K562 (cell line): ENCODE measurements at regions not wholly inside any gene's neighbourhood (a gene's known extent, or its start where the extent isn't known, plus 50 kb on each side); places are given as distances from the start of the nearest gene placed in this dataset.

Experiments
- ATAC-seq: fragments of 200-7000 bp; cut with Tn5 transposase; 3 replicates; pipeline ENCODE4 v1.9.1; 2020; ENCODE audit warnings: moderate library complexity
- BruUV-seq: library from RNA; stranded (reverse); fragments of 400-500 nt; replicated peaks from 2 replicates; lab custom pipeline; 2021; lab: Mats Ljungman, UMichigan
- CTCF ChIA-PET: fragments of 300-600 bp; formaldehyde crosslinking; extraction: SDS; loops from one replicate; lab custom pipeline; 2021; ENCODE audit warnings: low intra/inter-chr PET ratio; lab: Yijun Ruan, JAX
- POLR2A ChIA-PET: fragments of 300-600, 350-650 bp; sonication (Branson Sonifier 250); formaldehyde crosslinking; extraction: SDS; loops from one replicate; lab custom pipeline; 2021; ENCODE audit warnings: antibody characterized with exemption, inconsistent platforms; lab: Yijun Ruan, JAX
- DNase-seq, 4 experiments: peaks; one replicate each; pipeline versions ENCODE4 v3.0.0 to v3.0.0-alpha.2; 2011 to 2018; ENCODE audit warnings: low spot score in 3 of 4, mixed read lengths in 3 of 4; ENCODE audit errors: extremely low read depth in 1 of 4
- FAIRE-seq: peaks from 2 replicates; lab custom pipeline; 2011; peaks lifted over from hg19 to GRCh38; lab: Jason Lieb, UNC
- H2AFZ ChIP-seq: 2 replicates; pipeline ENCODE4 v1.6.0; 2011; ENCODE audit warnings: low read depth, low read length, control low read depth, inconsistent platforms
- H3K27ac ChIP-seq: fragments of 200-600 bp; 3 replicates; pipeline ENCODE4 v1.8.0; 2011; ENCODE audit warnings: low read depth, mild to moderate bottlenecking, control low read depth, inconsistent platforms, low read length, moderate library complexity, mixed read lengths; ENCODE audit errors: extremely low read depth
- H3K27me3 ChIP-seq, 2 experiments: fragments of 300-600 bp in 1 of 2; 2 replicates in 1 of 2; 3 replicates in 1 of 2; pipeline versions ENCODE4 v1.6.0 to v1.8.0; 2011; ENCODE audit warnings: inconsistent platforms in 2 of 2, low read length in 2 of 2, mild to moderate bottlenecking in 1 of 2, mixed read lengths in 1 of 2, moderate library complexity in 1 of 2; ENCODE audit not compliant: control insufficient read depth in 2 of 2, insufficient read depth in 2 of 2
- H3K36me3 ChIP-seq: fragments of 300-600 bp; 3 replicates; pipeline ENCODE4 v1.8.0; 2011; ENCODE audit warnings: mild to moderate bottlenecking, low read length, inconsistent platforms; ENCODE audit not compliant: control insufficient read depth, insufficient read depth
- H3K4me1 ChIP-seq, 2 experiments: fragments of 200-600 bp in 1 of 2; replicated peaks in 1 of 2; 2 replicates in 1 of 2; 3 replicates in 1 of 2; pipeline versions ENCODE4 v1.5.1 to v1.8.0; 2011; ENCODE audit warnings: inconsistent platforms in 2 of 2, low read length in 2 of 2, mild to moderate bottlenecking in 1 of 2, mixed read lengths in 1 of 2, moderate library complexity in 1 of 2; ENCODE audit not compliant: control insufficient read depth in 2 of 2, insufficient read depth in 2 of 2
- H3K4me2 ChIP-seq: 2 replicates; pipeline ENCODE4 v1.6.1; 2011; ENCODE audit warnings: low read length, control low read depth, inconsistent platforms, mixed read lengths; ENCODE audit not compliant: insufficient read depth
- H3K4me3 ChIP-seq: fragments of 200-600 bp; sonication (generic), shearing (Covaris generic); 2 replicates; pipeline ENCODE4 v1.5.1; 2016; ENCODE audit warnings: control low read depth, inconsistent platforms
- H3K79me2 ChIP-seq: fragments of 200-600 bp; 3 replicates; pipeline ENCODE4 v1.8.0; 2011; ENCODE audit warnings: low read length, inconsistent platforms; ENCODE audit not compliant: control insufficient read depth, insufficient read depth
- H3K9ac ChIP-seq, 2 experiments: 2 replicates each; pipeline versions ENCODE4 v1.6.0 to v1.6.1; 2011; ENCODE audit warnings: low read depth in 2 of 2, low read length in 2 of 2, control low read depth in 1 of 2, inconsistent platforms in 1 of 2, mild to moderate bottlenecking in 1 of 2, mixed read lengths in 1 of 2; ENCODE audit not compliant: insufficient read depth in 1 of 2
- H3K9me1 ChIP-seq: one replicate; pipeline ENCODE4 v1.6.0; 2011; ENCODE audit warnings: inconsistent platforms, mild to moderate bottlenecking, low read length, moderate library complexity; ENCODE audit not compliant: control insufficient read depth, insufficient read depth
- H3K9me3 ChIP-seq: replicated peaks from 2 replicates; pipeline ENCODE4 v1.5.1; 2011; ENCODE audit warnings: low read depth, low read length, inconsistent platforms; ENCODE audit not compliant: control insufficient read depth, insufficient read depth
- H4K20me1 ChIP-seq: replicated peaks from 2 replicates; pipeline ENCODE4 v1.6.1; 2011; ENCODE audit warnings: low read length, inconsistent platforms, mixed read lengths; ENCODE audit not compliant: control insufficient read depth, insufficient read depth
- ARID1B ChIP-seq: fragments of 450-650 bp; IDR thresholded peaks from 2 replicates; pipeline ENCODE4 v1.6.1; 2016; ENCODE audit warnings: antibody characterized with exemption, mild to moderate bottlenecking, inconsistent platforms
- C11orf30 ChIP-seq: fragments of 450-650 bp; IDR thresholded peaks from 2 replicates; pipeline ENCODE4 v1.6.1; 2016; ENCODE audit warnings: low read depth, mild to moderate bottlenecking
- FOXK1 ChIP-seq: sonication (generic); formaldehyde crosslinking; IDR thresholded peaks from 2 replicates; pipeline ENCODE4 v1.8.0; 2022; ENCODE audit warnings: missing genetic modification reagents, mild to moderate bottlenecking, borderline replicate concordance
- MAFF ChIP-seq: IDR thresholded peaks from 2 replicates; pipeline ENCODE4 v1.6.1; 2012; ENCODE audit warnings: low read length, improper control_type of control experiment
- MAFG ChIP-seq: fragments of 450-650 bp; conservative IDR thresholded peaks from 2 replicates; pipeline ENCODE4 v1.6.1; 2016; ENCODE audit warnings: missing genetic modification characterization, missing compliant biosample characterization
- MAFK ChIP-seq: IDR thresholded peaks from 2 replicates; pipeline ENCODE4 v1.6.1; 2011; ENCODE audit warnings: low read length, improper control_type of control experiment
- MAZ ChIP-seq, 2 experiments: fragments of 450-650 bp in 1 of 2; sonication (generic) in 1 of 2; formaldehyde crosslinking; IDR thresholded peaks in 1 of 2; conservative IDR thresholded peaks in 1 of 2; 2 replicates each; pipeline versions ENCODE4 v1.4.0 to v1.5.0; 2020; ENCODE audit warnings: mild to moderate bottlenecking in 1 of 2, missing genetic modification reagents in 1 of 2
- MEIS2 ChIP-seq: fragments of 450-650 bp; IDR thresholded peaks from 2 replicates; pipeline ENCODE4 v1.6.1; 2014; ENCODE audit warnings: mild to moderate bottlenecking; ENCODE audit not compliant: partially characterized antibody
- NFE2 ChIP-seq: IDR thresholded peaks from 2 replicates; pipeline ENCODE4 v1.6.1; 2014; ENCODE audit warnings: antibody characterized with exemption, low read depth
- POLR3A ChIP-seq: IDR thresholded peaks from 2 replicates; pipeline ENCODE4 v1.6.1; 2011; ENCODE audit warnings: borderline replicate concordance, mild to moderate bottlenecking, moderate library complexity; ENCODE audit not compliant: insufficient read length, insufficient read depth; ENCODE audit errors: extremely low read depth
- TEAD2 ChIP-seq: fragments of 450-650 bp; IDR thresholded peaks from 2 replicates; pipeline ENCODE4 v1.6.1; 2016; ENCODE audit warnings: missing genetic modification characterization, control low read depth, missing compliant biosample characterization
- ZNF316 ChIP-seq: fragments of 450-650 bp; IDR thresholded peaks from 2 replicates; pipeline ENCODE4 v1.6.1; 2016
- ZNF561 ChIP-seq: fragments of 450-650 bp; formaldehyde crosslinking; conservative IDR thresholded peaks from 2 replicates; pipeline ENCODE4 v1.4.0; 2020; ENCODE audit warnings: mild to moderate bottlenecking, moderate library complexity
- ZNF699 ChIP-seq: fragments of 250-450 bp; sonication (Bioruptor Pico); IDR thresholded peaks from 2 replicates; pipeline ENCODE4 v1.8.0; 2021; ENCODE audit warnings: mild to moderate bottlenecking, moderate library complexity; ENCODE audit not compliant: insufficient replicate concordance
- ZNF766 ChIP-seq: fragments of 200-800 bp; sonication (Bioruptor generic); conservative IDR thresholded peaks from 2 replicates; pipeline ENCODE4 v1.6.1; 2016; ENCODE audit warnings: missing genetic modification characterization, missing compliant biosample characterization
- WGBS: fragments of 100-300 bp; shearing (Covaris generic); methylation state at CpG from one replicate; pipeline ENCODE4 v1.1.6; 2016; ENCODE audit warnings: low coverage, mixed read lengths; ENCODE audit not compliant: insufficient coverage; ENCODE audit errors: missing lambda C conversion rate; 5-methylcytosine and 5-hydroxymethylcytosine counted together
- in situ Hi-C: fragments of 300-500 bp; cut with MboI; formaldehyde crosslinking; loops from 4 replicates; pipeline ENCODE4 v1.15.0; 2018; ENCODE audit warnings: inconsistent platforms, mixed read lengths
- intact Hi-C: fragments of 100-400 bp; cut with micrococcal nuclease; formaldehyde crosslinking; loops from 2 replicates; pipeline ENCODE4 v1.14.2; 2022
- TF ChIP-seq, protein P1 (sequence below): fragments of 200-800 bp; sonication (Bioruptor generic); IDR thresholded peaks from 2 replicates; pipeline ENCODE4 v1.6.1; 2017; ENCODE audit warnings: missing genetic modification characterization, missing compliant biosample characterization
- TF ChIP-seq, protein P2 (sequence below), 2 experiments: IDR thresholded peaks in 1 of 2; conservative IDR thresholded peaks in 1 of 2; 2 replicates each; pipeline ENCODE4 v1.6.1; 2016; ENCODE audit warnings: low read depth in 2 of 2, mild to moderate bottlenecking in 1 of 2, missing compliant biosample characterization in 1 of 2, missing genetic modification characterization in 1 of 2, moderate library complexity in 1 of 2
- TF ChIP-seq, protein P3 (sequence below): IDR thresholded peaks from 2 replicates; pipeline ENCODE4 v1.6.1; 2012; ENCODE audit warnings: low read depth, low read length, improper control_type of control experiment, borderline replicate concordance

DNA sequence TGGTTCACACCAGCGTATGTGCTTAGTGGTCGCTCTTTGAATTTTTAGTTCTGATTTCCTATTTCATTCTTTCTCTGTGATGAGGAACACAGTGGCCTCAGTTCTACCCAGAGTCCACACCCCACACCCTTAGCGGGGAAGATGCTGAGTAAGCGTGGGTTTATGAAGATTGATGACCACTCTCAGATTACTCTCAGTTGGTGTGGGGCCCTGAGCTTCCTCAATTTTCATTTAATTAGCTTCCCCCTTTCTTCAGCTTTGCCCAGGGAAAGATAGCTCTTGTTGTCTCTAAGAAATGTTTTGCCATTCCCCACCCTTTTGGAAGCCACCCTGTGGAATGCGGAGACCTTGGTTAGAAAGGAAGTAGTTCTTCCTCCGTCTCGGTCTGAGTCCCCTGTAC, 299.9 kb upstream of the PROX1 start:
- H3K36me3 ChIP-seq: no peaks in the 10 kb centered on the region
- no peaks in the 10 kb centered on the region for H3K79me2 ChIP-seq
- 7% methylated on average over 7 of the region's 7 CpGs for WGBS
- no peak overlapping the region for H3K27ac ChIP-seq
- no peak overlapping the region for H3K4me3 ChIP-seq
- BruUV-seq: no TSS peak
- no peaks in the 10 kb centered on the region for H3K9me3 ChIP-seq
- H3K27me3 ChIP-seq: no peaks in the 10 kb centered on the region
- peak; percentile 45; the same call in 2 of the 3 replicates for ATAC-seq
- POLR2A ChIA-PET: interaction anchor here (0.6 kb wide), 1 partner anchor 516 kb away, joined by 3 read pairs; no protein-coding TSS in a partner anchor
- in situ Hi-C loops: no loop called here
- H3K9ac ChIP-seq: no peak overlapping the region
- H2AFZ ChIP-seq: no peak overlapping the region
- no peak for DNase-seq
- intact Hi-C loops: no loop called here
- no peaks in the 10 kb centered on the region; a peak in 1 of 5 replicates for H3K4me1 ChIP-seq
- no peak overlapping the region for H3K4me2 ChIP-seq
- H3K9me1 ChIP-seq: no peaks in the 10 kb centered on the region
- CTCF ChIA-PET: no interaction called here
- FAIRE-seq: no peak
- H4K20me1 ChIP-seq: no peaks in the 10 kb centered on the region
- peak; percentile 78 for TF ChIP-seq ZNF316
- no peak for TF ChIP-seq FOXK1 (CRISPR knock-in tag)
- peak; percentile 73 for TF ChIP-seq NFE2
- TF ChIP-seq, protein P1, sequence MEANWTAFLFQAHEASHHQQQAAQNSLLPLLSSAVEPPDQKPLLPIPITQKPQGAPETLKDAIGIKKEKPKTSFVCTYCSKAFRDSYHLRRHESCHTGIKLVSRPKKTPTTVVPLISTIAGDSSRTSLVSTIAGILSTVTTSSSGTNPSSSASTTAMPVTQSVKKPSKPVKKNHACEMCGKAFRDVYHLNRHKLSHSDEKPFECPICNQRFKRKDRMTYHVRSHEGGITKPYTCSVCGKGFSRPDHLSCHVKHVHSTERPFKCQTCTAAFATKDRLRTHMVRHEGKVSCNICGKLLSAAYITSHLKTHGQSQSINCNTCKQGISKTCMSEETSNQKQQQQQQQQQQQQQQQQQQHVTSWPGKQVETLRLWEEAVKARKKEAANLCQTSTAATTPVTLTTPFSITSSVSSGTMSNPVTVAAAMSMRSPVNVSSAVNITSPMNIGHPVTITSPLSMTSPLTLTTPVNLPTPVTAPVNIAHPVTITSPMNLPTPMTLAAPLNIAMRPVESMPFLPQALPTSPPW (CRISPR knock-in tag): peak; percentile 37; the same call in 1 of the 2 replicates
- TF ChIP-seq TEAD2: no peak
- TF ChIP-seq, protein P2, sequence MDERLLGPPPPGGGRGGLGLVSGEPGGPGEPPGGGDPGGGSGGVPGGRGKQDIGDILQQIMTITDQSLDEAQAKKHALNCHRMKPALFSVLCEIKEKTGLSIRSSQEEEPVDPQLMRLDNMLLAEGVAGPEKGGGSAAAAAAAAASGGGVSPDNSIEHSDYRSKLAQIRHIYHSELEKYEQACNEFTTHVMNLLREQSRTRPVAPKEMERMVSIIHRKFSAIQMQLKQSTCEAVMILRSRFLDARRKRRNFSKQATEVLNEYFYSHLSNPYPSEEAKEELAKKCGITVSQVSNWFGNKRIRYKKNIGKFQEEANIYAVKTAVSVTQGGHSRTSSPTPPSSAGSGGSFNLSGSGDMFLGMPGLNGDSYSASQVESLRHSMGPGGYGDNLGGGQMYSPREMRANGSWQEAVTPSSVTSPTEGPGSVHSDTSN (CRISPR knock-in tag; IDR thresholded peaks at IDR 0.05; ENCODE audit: low read depth): peak; percentile 6; the same call in 1 of the 2 replicates
- TF ChIP-seq, protein P2 (tag; conservative IDR thresholded peaks at IDR 0.05; ENCODE audit: low read depth): peak; percentile 92
- no peak for TF ChIP-seq ZNF699 (CRISPR knock-in tag)
- TF ChIP-seq POLR3A: no peak
- no peak for TF ChIP-seq MAZ (CRISPR knock-in tag; conservative IDR thresholded peaks at IDR 0.05 in 1 of 2, IDR thresholded peaks at IDR 0.05 in 1 of 2)
- TF ChIP-seq C11orf30: peak; percentile 75; the same call in 1 of the 2 replicates
- peak; percentile 66; the same call in 1 of the 2 replicates for TF ChIP-seq MAFF
- TF ChIP-seq MEIS2: peak; percentile 85
- TF ChIP-seq MAFG (tag): peak; percentile 59
- TF ChIP-seq MAFK: peak; percentile 64
- peak; percentile 48; the same call in 1 of the 2 replicates for TF ChIP-seq ZNF766 (CRISPR knock-in tag)
- TF ChIP-seq, protein P3, sequence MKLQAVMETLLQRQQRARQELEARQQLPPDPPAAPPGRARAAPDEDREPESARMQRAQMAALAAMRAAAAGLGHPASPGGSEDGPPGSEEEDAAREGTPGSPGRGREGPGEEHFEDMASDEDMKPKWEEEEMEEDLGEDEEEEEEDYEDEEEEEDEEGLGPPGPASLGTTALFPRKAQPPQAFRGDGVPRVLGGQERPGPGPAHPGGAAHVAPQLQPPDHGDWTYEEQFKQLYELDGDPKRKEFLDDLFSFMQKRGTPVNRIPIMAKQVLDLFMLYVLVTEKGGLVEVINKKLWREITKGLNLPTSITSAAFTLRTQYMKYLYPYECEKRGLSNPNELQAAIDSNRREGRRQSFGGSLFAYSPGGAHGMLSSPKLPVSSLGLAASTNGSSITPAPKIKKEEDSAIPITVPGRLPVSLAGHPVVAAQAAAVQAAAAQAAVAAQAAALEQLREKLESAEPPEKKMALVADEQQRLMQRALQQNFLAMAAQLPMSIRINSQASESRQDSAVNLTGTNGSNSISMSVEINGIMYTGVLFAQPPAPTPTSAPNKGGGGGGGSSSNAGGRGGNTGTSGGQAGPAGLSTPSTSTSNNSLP: no peak
- no peak for TF ChIP-seq ZNF561 (CRISPR knock-in tag)
- TF ChIP-seq ARID1B: peak; percentile 9; the same call in 1 of the 2 replicates
